Breast epithelium (tissue), 3 donors: ENCODE measurements at regions not wholly inside any gene's neighbourhood (a gene's known extent, or its start where the extent isn't known, plus 50 kb on each side); places are given as distances from the start of the nearest gene placed in this dataset.

Source experiments
- CTCF ChIP-seq, 3 donors: fragments of 450-650 bp; IDR thresholded peaks; one replicate each; pipeline ENCODE4 v1.5.1; 2016 to 2017; ENCODE audit warnings: antibody characterized with exemption in 3 of 3, mild to moderate bottlenecking in 3 of 3, moderate library complexity in 3 of 3
- POLR2A ChIP-seq: fragments of 450-650 bp; IDR thresholded peaks from one replicate; pipeline ENCODE4 v1.6.1; 2016; ENCODE audit warnings: antibody characterized with exemption, mild to moderate bottlenecking, moderate library complexity

GRCh38 chr2:234334151-234334550 lies 162.7 kb downstream of the ARL4C start:
- TF ChIP-seq POLR2A: no peak
- TF ChIP-seq CTCF (IDR thresholded peaks at IDR 0.05): no peak
